NT2/D1 (cell line): ENCODE measurements at regions not wholly inside any gene's neighbourhood (a gene's known extent, or its start where the extent isn't known, plus 50 kb on each side); places are given as distances from the start of the nearest gene placed in this dataset.

Source experiments
- DNase-seq: peaks from one replicate; pipeline ENCODE4 v3.0.0-alpha.2; 2011; ENCODE audit warnings: low read depth, low spot score
- H3K27me3 ChIP-seq: 2 replicates; pipeline ENCODE4 v1.6.0; 2011; ENCODE audit warnings: mild to moderate bottlenecking; ENCODE audit not compliant: insufficient read length, insufficient read depth
- H3K36me3 ChIP-seq: 2 replicates; pipeline ENCODE4 v1.6.1; 2011; ENCODE audit warnings: mild to moderate bottlenecking, low read length, mixed read lengths; ENCODE audit not compliant: insufficient read depth, insufficient read length
- H3K4me1 ChIP-seq: 2 replicates; pipeline ENCODE4 v1.5.1; 2011; ENCODE audit not compliant: insufficient read depth, insufficient read length
- H3K4me3 ChIP-seq: 2 replicates; pipeline ENCODE4 v1.5.1; 2011; ENCODE audit warnings: low read depth; ENCODE audit not compliant: insufficient read length
- H3K9ac ChIP-seq: 2 replicates; pipeline ENCODE4 v1.6.0; 2011; ENCODE audit warnings: low read depth; ENCODE audit not compliant: insufficient read length
- H3K9me3 ChIP-seq: 2 replicates; pipeline ENCODE4 v1.5.1; 2011; ENCODE audit warnings: mild to moderate bottlenecking, low read length; ENCODE audit not compliant: insufficient read depth
- SUZ12 ChIP-seq: IDR thresholded peaks from 2 replicates; pipeline ENCODE4 v1.6.1; 2011; ENCODE audit not compliant: insufficient read length, insufficient read depth; ENCODE audit errors: extremely low read depth
- YY1 ChIP-seq: IDR thresholded peaks from 2 replicates; pipeline ENCODE4 v1.6.1; 2011; ENCODE audit not compliant: insufficient read length, insufficient read depth
- ZNF274 ChIP-seq: IDR thresholded peaks from 2 replicates; pipeline ENCODE4 v1.6.1; 2011; ENCODE audit warnings: mild to moderate bottlenecking, low read depth, low read length

GRCh38 chr2:151102226-151102625 lies 159.4 kb downstream of the RBM43 start:
- no peak overlapping the region for H3K4me3 ChIP-seq
- DNase-seq = no peak
- H3K27me3 ChIP-seq = no peaks in the 10 kb centered on the region
- TF ChIP-seq ZNF274 (no peak), SUZ12 (no peak), YY1 (no peak)
- H3K9ac ChIP-seq = no peak overlapping the region
- peaks cover 16% of the 10 kb centered on the region; the same call in 1 of the 2 replicates for H3K9me3 ChIP-seq
- no peaks in the 10 kb centered on the region for H3K36me3 ChIP-seq
- H3K4me1 ChIP-seq = no peaks in the 10 kb centered on the region

- TF ChIP-seq SUZ12 = no peak
- no peak for TF ChIP-seq ZNF274
- no peak for TF ChIP-seq YY1
- H3K4me3 ChIP-seq = no peak overlapping the region
- H3K27me3 ChIP-seq = no peaks in the 10 kb centered on the region
- no peak for DNase-seq
- no peaks in the 10 kb centered on the region for H3K4me1 ChIP-seq
- no peak overlapping the region for H3K9ac ChIP-seq
- no peaks in the 10 kb centered on the region for H3K36me3 ChIP-seq
- no peaks in the 10 kb centered on the region for H3K9me3 ChIP-seq
Observed at GRCh38 chr2:151098841-151099240, 162.8 kb downstream of the RBM43 start.

GRCh38 chr2:151097895-151098294 lies 163.8 kb downstream of the RBM43 start:
- Histone ChIP-seq H3K27me3 (no peaks in the 10 kb centered on the region), H3K9ac (no peak overlapping the region), H3K36me3 (no peaks in the 10 kb centered on the region), H3K4me1 (no peaks in the 10 kb centered on the region), H3K4me3 (no peak overlapping the region), H3K9me3 (no peaks in the 10 kb centered on the region)
- no peak for DNase-seq
- TF ChIP-seq YY1 (no peak), SUZ12 (no peak)

- H3K4me3 ChIP-seq = no peak overlapping the region
- no peak overlapping the region for H3K9ac ChIP-seq
- no peaks in the 10 kb centered on the region for H3K36me3 ChIP-seq
- no peaks in the 10 kb centered on the region for H3K27me3 ChIP-seq
- no peaks in the 10 kb centered on the region for H3K4me1 ChIP-seq
- no peaks in the 10 kb centered on the region for H3K9me3 ChIP-seq
- no peak for DNase-seq
- TF ChIP-seq YY1 = no peak
Observed at GRCh38 chr2:151097128-151097527, 164.5 kb downstream of the RBM43 start.

GRCh38 chr2:151096235-151096634 lies 165.4 kb downstream of the RBM43 start:
- no peaks in the 10 kb centered on the region for H3K4me1 ChIP-seq
- DNase-seq = no peak
- no peak overlapping the region for H3K9ac ChIP-seq
- no peaks in the 10 kb centered on the region for H3K36me3 ChIP-seq
- H3K9me3 ChIP-seq = no peaks in the 10 kb centered on the region
- H3K4me3 ChIP-seq = no peak overlapping the region
- TF ChIP-seq SUZ12 (no peak), YY1 (no peak), ZNF274 (no peak)
- no peaks in the 10 kb centered on the region for H3K27me3 ChIP-seq

- no peak for TF ChIP-seq SUZ12
- Histone ChIP-seq H3K4me3 (no peak overlapping the region), H3K9ac (no peak overlapping the region), H3K9me3 (no peaks in the 10 kb centered on the region), H3K36me3 (no peaks in the 10 kb centered on the region), H3K27me3 (no peaks in the 10 kb centered on the region), H3K4me1 (no peaks in the 10 kb centered on the region)
- DNase-seq = no peak
Observed at GRCh38 chr2:151095463-151095862, 166.2 kb downstream of the RBM43 start.

GRCh38 chr2:151091583-151091982 lies 170.1 kb downstream of the RBM43 start:
- no peaks in the 10 kb centered on the region for H3K9me3 ChIP-seq
- no peak overlapping the region for H3K9ac ChIP-seq
- H3K36me3 ChIP-seq = no peaks in the 10 kb centered on the region
- no peak for DNase-seq
- no peak overlapping the region for H3K4me3 ChIP-seq
- no peaks in the 10 kb centered on the region for H3K27me3 ChIP-seq
- no peak for TF ChIP-seq YY1
- TF ChIP-seq ZNF274 = no peak
- no peak for TF ChIP-seq SUZ12
- H3K4me1 ChIP-seq = no peaks in the 10 kb centered on the region

GRCh38 chr2:151087377-151087776 lies 174.3 kb downstream of the RBM43 start:
- Histone ChIP-seq H3K36me3 (no peaks in the 10 kb centered on the region), H3K9ac (no peak overlapping the region), H3K27me3 (no peaks in the 10 kb centered on the region), H3K4me1 (no peaks in the 10 kb centered on the region), H3K4me3 (no peak overlapping the region), H3K9me3 (no peaks in the 10 kb centered on the region)
- no peak for DNase-seq
- TF ChIP-seq YY1 = no peak
- no peak for TF ChIP-seq SUZ12
- no peak for TF ChIP-seq ZNF274
